ENCODE measurements at regions not wholly inside any gene's neighbourhood (a gene's known extent, or its start where the extent isn't known, plus 50 kb on each side); places are given as distances from the start of the nearest gene placed in this dataset.

- H3K9ac ChIP-seq (ENCODE audit: low read depth, low read length, poor library complexity, severe bottlenecking) = no peak overlapping the region
- TF ChIP-seq CTCF (conservative IDR thresholded peaks at IDR 0.05; ENCODE audit: low read length) (no peak), EZH2phosphoT487 (IDR thresholded peaks at IDR 0.05; ENCODE audit: borderline replicate concordance) (no peak)
- no peak overlapping the region for H3K4me3 ChIP-seq (ENCODE audit: low read length, poor library complexity, severe bottlenecking)
- no peaks in the 10 kb centered on the region for H3K79me2 ChIP-seq (ENCODE audit: insufficient read depth, low read length)
- H3K9me2 ChIP-seq (replicated peaks; ENCODE audit: low read depth, low read length) = no peaks in the 10 kb centered on the region
- H3K4me1 ChIP-seq (ENCODE audit: insufficient read depth, low read length, poor library complexity, severe bottlenecking) = no peaks in the 10 kb centered on the region
- no peaks in the 10 kb centered on the region for H3F3A ChIP-seq (ENCODE audit: low read depth)
- H3K27me3 ChIP-seq (ENCODE audit: insufficient read depth, low read length, poor library complexity, severe bottlenecking) = no peaks in the 10 kb centered on the region
- no peaks in the 10 kb centered on the region for H3K9me3 ChIP-seq (ENCODE audit: insufficient read depth, low read depth, low read length)
- H3K36me3 ChIP-seq (ENCODE audit: insufficient read depth, low read length) = no peaks in the 10 kb centered on the region
- H2AFZ ChIP-seq (ENCODE audit: low read length) = no peak overlapping the region
- no peak overlapping the region for H3K4me2 ChIP-seq (ENCODE audit: low read depth, low read length, poor library complexity, severe bottlenecking)
- no peaks in the 10 kb centered on the region for H4K20me1 ChIP-seq (ENCODE audit: insufficient read depth, low read length, poor library complexity, severe bottlenecking)
Observed at GRCh38 chr10:23754179-23754578, 315.3 kb downstream of the OTUD1 start.

- H3K9ac ChIP-seq (ENCODE audit: low read depth, low read length, poor library complexity, severe bottlenecking) = no peak overlapping the region
- no peaks in the 10 kb centered on the region for H3K9me2 ChIP-seq (replicated peaks; ENCODE audit: low read depth, low read length)
- TF ChIP-seq EZH2phosphoT487 (IDR thresholded peaks at IDR 0.05; ENCODE audit: borderline replicate concordance) (no peak), CTCF (conservative IDR thresholded peaks at IDR 0.05; ENCODE audit: low read length) (no peak)
- no peaks in the 10 kb centered on the region for H3K9me3 ChIP-seq (ENCODE audit: insufficient read depth, low read depth, low read length)
- no peaks in the 10 kb centered on the region for H3K79me2 ChIP-seq (ENCODE audit: insufficient read depth, low read length)
- no peaks in the 10 kb centered on the region for H3K27me3 ChIP-seq (ENCODE audit: insufficient read depth, low read length, poor library complexity, severe bottlenecking)
- no peaks in the 10 kb centered on the region for H3K4me1 ChIP-seq (ENCODE audit: insufficient read depth, low read length, poor library complexity, severe bottlenecking)
- H2AFZ ChIP-seq (ENCODE audit: low read length) = no peak overlapping the region
- no peaks in the 10 kb centered on the region for H3F3A ChIP-seq (ENCODE audit: low read depth)
- no peak overlapping the region for H3K4me3 ChIP-seq (ENCODE audit: low read length, poor library complexity, severe bottlenecking)
- H3K4me2 ChIP-seq (ENCODE audit: low read depth, low read length, poor library complexity, severe bottlenecking) = no peak overlapping the region
- no peaks in the 10 kb centered on the region for H3K36me3 ChIP-seq (ENCODE audit: insufficient read depth, low read length)
- H4K20me1 ChIP-seq (ENCODE audit: insufficient read depth, low read length, poor library complexity, severe bottlenecking) = no peaks in the 10 kb centered on the region
Observed at GRCh38 chr10:23754941-23755340, 316.1 kb downstream of the OTUD1 start.

- H3K27me3 ChIP-seq (ENCODE audit: insufficient read depth, low read length, poor library complexity, severe bottlenecking) = no peaks in the 10 kb centered on the region
Observed at GRCh38 chr10:23755556-23755955, 316.7 kb downstream of the OTUD1 start.

More at GRCh38 chr10:23755556-23755955, 316.7 kb downstream of the OTUD1 start:
- no peaks in the 10 kb centered on the region for H3K9me2 ChIP-seq (replicated peaks; ENCODE audit: low read depth, low read length)
- no peak overlapping the region for H3K4me2 ChIP-seq (ENCODE audit: low read depth, low read length, poor library complexity, severe bottlenecking)
- no peak overlapping the region for H3K9ac ChIP-seq (ENCODE audit: low read depth, low read length, poor library complexity, severe bottlenecking)
- no peaks in the 10 kb centered on the region for H3F3A ChIP-seq (ENCODE audit: low read depth)
- no peaks in the 10 kb centered on the region for H4K20me1 ChIP-seq (ENCODE audit: insufficient read depth, low read length, poor library complexity, severe bottlenecking)
- H3K9me3 ChIP-seq (ENCODE audit: insufficient read depth, low read depth, low read length) = no peaks in the 10 kb centered on the region
- H3K79me2 ChIP-seq (ENCODE audit: insufficient read depth, low read length) = no peaks in the 10 kb centered on the region
- H3K4me3 ChIP-seq (ENCODE audit: low read length, poor library complexity, severe bottlenecking) = no peak overlapping the region
- no peak overlapping the region for H2AFZ ChIP-seq (ENCODE audit: low read length)
- H3K36me3 ChIP-seq (ENCODE audit: insufficient read depth, low read length) = no peaks in the 10 kb centered on the region
- no peak for TF ChIP-seq CTCF (conservative IDR thresholded peaks at IDR 0.05; ENCODE audit: low read length)
- no peak for TF ChIP-seq EZH2phosphoT487 (IDR thresholded peaks at IDR 0.05; ENCODE audit: borderline replicate concordance)
- no peaks in the 10 kb centered on the region for H3K4me1 ChIP-seq (ENCODE audit: insufficient read depth, low read length, poor library complexity, severe bottlenecking)
